Testis (tissue), 2 donors: ENCODE measurements at regions not wholly inside any gene's neighbourhood (a gene's known extent, or its start where the extent isn't known, plus 50 kb on each side); places are given as distances from the start of the nearest gene placed in this dataset.

Experiments
- DNase-seq: peaks from one replicate; pipeline ENCODE4 v3.0.0-alpha.2; 2019
- H3K27ac ChIP-seq, 2 donors: fragments of 200-600 bp; sonication (generic); one replicate each; pipeline ENCODE4 v1.5.1; 2019
- H3K27me3 ChIP-seq: fragments of 200-600 bp; sonication (generic); one replicate; pipeline ENCODE4 v1.5.1; 2019
- H3K36me3 ChIP-seq: fragments of 200-600 bp; sonication (generic); one replicate; pipeline ENCODE4 v1.5.1; 2017; ENCODE audit warnings: low read depth; ENCODE audit errors: missing control alignments
- H3K4me1 ChIP-seq: fragments of 200-600 bp; sonication (generic); one replicate; pipeline ENCODE4 v1.5.1; 2019
- H3K4me3 ChIP-seq, 2 donors: fragments of 200-600 bp; sonication (generic); one replicate each; pipeline ENCODE4 v1.5.1; 2017 to 2019
- H3K9me3 ChIP-seq: fragments of 200-600 bp; sonication (generic); one replicate; pipeline ENCODE4 v1.5.1; 2017
- CTCF ChIP-seq, 3 experiments: fragments of 450-650 bp in 2 of 3; fragments of 200-600 bp in 1 of 3; sonication (generic) in 1 of 3; IDR thresholded peaks; one replicate each; pipeline ENCODE4 v1.5.1; 2016 to 2019; ENCODE audit warnings: antibody characterized with exemption in 3 of 3, mild to moderate bottlenecking in 2 of 3, moderate library complexity in 1 of 3
- POLR2A ChIP-seq: fragments of 450-650 bp; IDR thresholded peaks from one replicate; pipeline ENCODE4 v1.6.1; 2017; ENCODE audit warnings: antibody characterized with exemption, mild to moderate bottlenecking, moderate library complexity
- WGBS, 2 donors: methylation state at CpG; one replicate each; pipeline ENCODE4 v1.1.5; 2018; 5-methylcytosine and 5-hydroxymethylcytosine counted together
- intact Hi-C: fragments of 100-400 bp; cut with DNase I; formaldehyde crosslinking; loops from one replicate; pipeline ENCODE4 v1.15.1; 2023; ENCODE audit warnings: low total_unique reads

GRCh38 chr11:38155856-38156255 lies 1557.8 kb upstream of the RAG2 start:
- TF ChIP-seq CTCF (IDR thresholded peaks at IDR 0.05) (no peak), POLR2A (no peak)
- Histone ChIP-seq H3K27me3 (no peaks in the 10 kb centered on the region), H3K4me1 (no peaks in the 10 kb centered on the region), H3K36me3 (no peaks in the 10 kb centered on the region), H3K4me3 (no peak overlapping the region), H3K27ac (no peak overlapping the region), H3K9me3 (no peaks in the 10 kb centered on the region)
- no peak for DNase-seq
- 78 to 83% methylated on average over 1 of the region's 1 CpG for WGBS, 2 donors
- intact Hi-C loops = no loop called here

- Histone ChIP-seq H3K36me3 (no peaks in the 10 kb centered on the region), H3K27me3 (no peaks in the 10 kb centered on the region), H3K4me1 (no peaks in the 10 kb centered on the region), H3K4me3 (no peak overlapping the region), H3K27ac (no peak overlapping the region), H3K9me3 (no peaks in the 10 kb centered on the region)
- DNase-seq = no peak
- 74 to 87% methylated on average over 1 of the region's 1 CpG for WGBS, 2 donors
- no peak for TF ChIP-seq CTCF (IDR thresholded peaks at IDR 0.05)
- TF ChIP-seq POLR2A = no peak
- intact Hi-C loops = no loop called here
These were observed 1555.9 kb upstream of the RAG2 start for GRCh38 chr11:38153985-38154384.

- H3K9me3 ChIP-seq = no peaks in the 10 kb centered on the region
- TF ChIP-seq POLR2A (no peak), CTCF (IDR thresholded peaks at IDR 0.05) (no peak)
- WGBS, 2 donors = 89 to 93% methylated on average over 3 of the region's 3 CpGs
- H3K27ac ChIP-seq = no peak overlapping the region
- intact Hi-C loops = no loop called here
- no peaks in the 10 kb centered on the region for H3K36me3 ChIP-seq
- no peaks in the 10 kb centered on the region for H3K4me1 ChIP-seq
- no peaks in the 10 kb centered on the region for H3K27me3 ChIP-seq
- no peak for DNase-seq
- no peak overlapping the region for H3K4me3 ChIP-seq
These were observed 1545.8 kb upstream of the RAG2 start for GRCh38 chr11:38143852-38144251.

GRCh38 chr11:38138972-38139371 lies 1540.9 kb upstream of the RAG2 start:
- no peak overlapping the region for H3K4me3 ChIP-seq
- H3K36me3 ChIP-seq = no peaks in the 10 kb centered on the region
- no peaks in the 10 kb centered on the region for H3K27me3 ChIP-seq
- no peak for DNase-seq
- intact Hi-C loops = no loop called here
- no peaks in the 10 kb centered on the region for H3K4me1 ChIP-seq
- no peak overlapping the region for H3K27ac ChIP-seq
- TF ChIP-seq POLR2A = no peak
- 90 to 95% methylated on average over 2 of the region's 2 CpGs for WGBS, 2 donors
- no peaks in the 10 kb centered on the region for H3K9me3 ChIP-seq

- no peaks in the 10 kb centered on the region for H3K4me1 ChIP-seq
- H3K9me3 ChIP-seq = no peaks in the 10 kb centered on the region
- intact Hi-C loops = no loop called here
- WGBS, 2 donors = 94 to 96% methylated on average over 6 of the region's 6 CpGs
- H3K27me3 ChIP-seq = no peaks in the 10 kb centered on the region
- DNase-seq = no peak
- H3K4me3 ChIP-seq = no peak overlapping the region
- TF ChIP-seq POLR2A (no peak), CTCF (IDR thresholded peaks at IDR 0.05) (no peak)
- H3K36me3 ChIP-seq = no peaks in the 10 kb centered on the region
- no peak overlapping the region for H3K27ac ChIP-seq
These were observed 1538.9 kb upstream of the RAG2 start for GRCh38 chr11:38136887-38137286.
